HCT116 (cell line): ENCODE measurements at regions not wholly inside any gene's neighbourhood (a gene's known extent, or its start where the extent isn't known, plus 50 kb on each side); places are given as distances from the start of the nearest gene placed in this dataset.

Source experiments
- ATAC-seq: fragments of 200-7000 bp; cut with Tn5 transposase; 2 replicates; pipeline ENCODE4 v1.9.1; 2020; ENCODE audit warnings: mild to moderate bottlenecking, moderate library complexity
- BruUV-seq: library from RNA; stranded (reverse); fragments of 400-500 nt; replicated peaks from 2 replicates; lab custom pipeline; 2021; lab: Mats Ljungman, UMichigan
- CTCF ChIA-PET: fragments of 300-600 bp; sonication (Branson Sonifier 250); formaldehyde crosslinking; loops from one replicate; lab custom pipeline; 2021; ENCODE audit warnings: antibody characterized with exemption; lab: Charles Lee
- POLR2A ChIA-PET: fragments of 300-600, 350-600 bp; sonication (Branson Sonifier 250); formaldehyde crosslinking; loops from one replicate; lab custom pipeline; 2021; ENCODE audit warnings: antibody characterized with exemption; lab: Charles Lee
- RAD21 ChIA-PET, 2 experiments: fragments of 300-600 bp; sonication (Branson Sonifier 250); formaldehyde crosslinking; loops; one replicate each; lab custom pipeline; 2023; ENCODE audit warnings: low total read pairs in 2 of 2; ENCODE audit not compliant: uncharacterized antibody in 2 of 2, unreplicated experiment in 2 of 2, low non-redundant PET in 1 of 2; lab: Charles Lee
- DNase-seq: peaks from one replicate; pipeline ENCODE4 v3.0.0-alpha.2; 2010; ENCODE audit warnings: low read depth, low spot score
- H2AFZ ChIP-seq: fragments of 200-600 bp; shearing (Covaris generic), sonication (generic); 2 replicates; pipeline ENCODE4 v1.6.1; 2017; ENCODE audit warnings: low read depth, mixed run types, mixed read lengths, antibody characterized with exemption, low read length; ENCODE audit not compliant: poor library complexity, severe bottlenecking
- H3K27ac ChIP-seq: 2 replicates; pipeline ENCODE4 v1.5.1; 2012; ENCODE audit warnings: low read depth, low read length
- H3K27me3 ChIP-seq: fragments of 200-600 bp; sonication (generic); 2 replicates; pipeline ENCODE4 v1.6.1; 2016; ENCODE audit warnings: mixed run types, low read length, mixed read lengths; ENCODE audit not compliant: insufficient read depth
- H3K36me3 ChIP-seq, 2 experiments: fragments of 200-500 bp in 1 of 2; fragments of 200-600 bp in 1 of 2; sonication (Bioruptor generic) in 1 of 2; sonication (generic) in 1 of 2; 2 replicates each; pipeline versions ENCODE4 v1.5.1 to v1.6.1; 2014 to 2016; ENCODE audit warnings: low read length in 2 of 2, inconsistent platforms in 1 of 2, mixed read lengths in 1 of 2, mixed run types in 1 of 2; ENCODE audit not compliant: insufficient read depth in 2 of 2, control insufficient read depth in 1 of 2
- H3K4me1 ChIP-seq, 2 experiments: fragments of 200-600 bp in 1 of 2; sonication (generic) in 1 of 2; 2 replicates each; pipeline versions ENCODE4 v1.5.1 to v1.6.1; 2012 to 2017; ENCODE audit warnings: low read length in 2 of 2, inconsistent platforms in 1 of 2, mild to moderate bottlenecking in 1 of 2, mixed read lengths in 1 of 2, mixed run types in 1 of 2, moderate library complexity in 1 of 2; ENCODE audit not compliant: insufficient read depth in 2 of 2, control insufficient read depth in 1 of 2
- H3K4me2 ChIP-seq: fragments of 200-600 bp; sonication (generic); 2 replicates; pipeline ENCODE4 v1.6.1; 2017; ENCODE audit warnings: mixed run types, low read length, mixed read lengths
- H3K4me3 ChIP-seq, 2 experiments: fragments of 200-600 bp in 1 of 2; sonication (generic) in 1 of 2; replicated peaks in 1 of 2; 2 replicates each; pipeline ENCODE4 v1.5.1; 2011 to 2016; ENCODE audit warnings: low read length in 2 of 2, control low read depth in 1 of 2, low read depth in 1 of 2, mild to moderate bottlenecking in 1 of 2, mixed read lengths in 1 of 2, mixed run types in 1 of 2
- H3K79me2 ChIP-seq: fragments of 200-600 bp; sonication (generic); 2 replicates; pipeline ENCODE4 v1.6.1; 2017; ENCODE audit warnings: mild to moderate bottlenecking, mixed run types, low read length, moderate library complexity, mixed read lengths; ENCODE audit not compliant: insufficient read depth
- H3K9ac ChIP-seq: fragments of 200-600 bp; sonication (generic); 2 replicates; pipeline ENCODE4 v1.6.1; 2016; ENCODE audit warnings: low read length, mixed read lengths
- H3K9me2 ChIP-seq: fragments of 200-600 bp; sonication (generic), shearing (Covaris generic); 2 replicates; pipeline ENCODE4 v1.6.1; 2017; ENCODE audit warnings: mixed run types, mild to moderate bottlenecking, moderate library complexity; ENCODE audit not compliant: insufficient read depth
- H3K9me3 ChIP-seq, 2 experiments: fragments of 200-500 bp in 1 of 2; fragments of 200-600 bp in 1 of 2; sonication (Bioruptor generic) in 1 of 2; sonication (generic) in 1 of 2; 2 replicates each; pipeline ENCODE4 v1.6.1; 2014 to 2017; ENCODE audit warnings: low read length in 2 of 2, mixed read lengths in 2 of 2, inconsistent platforms in 1 of 2, low read depth in 1 of 2, mild to moderate bottlenecking in 1 of 2, mixed run types in 1 of 2, moderate library complexity in 1 of 2; ENCODE audit not compliant: control insufficient read depth in 1 of 2, insufficient read depth in 1 of 2
- H4K20me1 ChIP-seq: fragments of 200-600 bp; sonication (generic), shearing (Covaris generic); 2 replicates; pipeline ENCODE4 v1.6.1; 2017; ENCODE audit warnings: mixed run types, mild to moderate bottlenecking, moderate library complexity; ENCODE audit not compliant: insufficient read depth
- CBX3 ChIP-seq: IDR thresholded peaks from 2 replicates; pipeline ENCODE4 v1.6.1; 2012; ENCODE audit warnings: low read depth
- CEBPB ChIP-seq: IDR thresholded peaks from 2 replicates; pipeline ENCODE4 v1.6.1; 2012; ENCODE audit warnings: low read depth
- EZH2 ChIP-seq: fragments of 200-600 bp; sonication (generic); IDR thresholded peaks from 2 replicates; pipeline ENCODE4 v1.6.1; 2017; ENCODE audit warnings: antibody characterized with exemption, mixed run types
- FOSL1 ChIP-seq: IDR thresholded peaks from 2 replicates; pipeline ENCODE4 v1.6.1; 2012; ENCODE audit warnings: low read depth
- POLR2AphosphoS5 ChIP-seq: IDR thresholded peaks from 2 replicates; pipeline ENCODE4 v1.6.1; 2011; ENCODE audit warnings: mild to moderate bottlenecking, low read depth, low read length, moderate library complexity
- RAD21 ChIP-seq: IDR thresholded peaks from 2 replicates; pipeline ENCODE4 v1.6.1; 2012; ENCODE audit warnings: low read depth, mild to moderate bottlenecking
- SIN3A ChIP-seq: IDR thresholded peaks from 2 replicates; pipeline ENCODE4 v1.6.1; 2012; ENCODE audit warnings: low read depth
- SP1 ChIP-seq: IDR thresholded peaks from 2 replicates; pipeline ENCODE4 v1.6.1; 2012; ENCODE audit warnings: low read depth
- SRF ChIP-seq: IDR thresholded peaks from 2 replicates; pipeline ENCODE4 v1.6.1; 2012; ENCODE audit warnings: low read depth
- YY1 ChIP-seq: IDR thresholded peaks from 2 replicates; pipeline ENCODE4 v1.6.1; 2011; ENCODE audit warnings: low read length, low read depth, moderate library complexity, mild to moderate bottlenecking; ENCODE audit not compliant: insufficient replicate concordance; ENCODE audit errors: extremely low read depth
- ZFX ChIP-seq: fragments of 450-650 bp; IDR thresholded peaks from 2 replicates; pipeline ENCODE4 v1.6.1; 2017
- ZNF274 ChIP-seq: fragments of 200-500 bp; sonication (Bioruptor generic); IDR thresholded peaks from 2 replicates; pipeline ENCODE4 v1.6.1; 2014; ENCODE audit warnings: mild to moderate bottlenecking, low read depth, low read length, inconsistent platforms
- intact Hi-C: fragments of 100-400 bp; cut with micrococcal nuclease; formaldehyde crosslinking; loops from 2 replicates; pipeline ENCODE4 v1.10.0; 2022
- TF ChIP-seq, protein P1 (sequence below): IDR thresholded peaks from 2 replicates; pipeline ENCODE4 v1.6.1; 2011; ENCODE audit warnings: mild to moderate bottlenecking, low read length, moderate library complexity; ENCODE audit not compliant: insufficient replicate concordance; ENCODE audit errors: extremely low read depth
- TF ChIP-seq, protein P2 (sequence below): IDR thresholded peaks from 2 replicates; pipeline ENCODE4 v1.6.1; 2012
- TF ChIP-seq, protein P3 (sequence below), 3 experiments: fragments of 200-600 bp in 1 of 3; sonication (generic) in 1 of 3; IDR thresholded peaks in 2 of 3; conservative IDR thresholded peaks in 1 of 3; 2 replicates each; pipeline ENCODE4 v1.5.1; 2012 to 2017; ENCODE audit warnings: low read depth in 2 of 3, low read length in 2 of 3, antibody characterized with exemption in 1 of 3, borderline replicate concordance in 1 of 3, control low read depth in 1 of 3, mild to moderate bottlenecking in 1 of 3, mixed read lengths in 1 of 3, mixed run types in 1 of 3, moderate library complexity in 1 of 3; ENCODE audit not compliant: insufficient read depth in 1 of 3
- TF ChIP-seq, protein P4 (sequence below): IDR thresholded peaks from 2 replicates; pipeline ENCODE4 v1.6.1; 2012

DNA sequence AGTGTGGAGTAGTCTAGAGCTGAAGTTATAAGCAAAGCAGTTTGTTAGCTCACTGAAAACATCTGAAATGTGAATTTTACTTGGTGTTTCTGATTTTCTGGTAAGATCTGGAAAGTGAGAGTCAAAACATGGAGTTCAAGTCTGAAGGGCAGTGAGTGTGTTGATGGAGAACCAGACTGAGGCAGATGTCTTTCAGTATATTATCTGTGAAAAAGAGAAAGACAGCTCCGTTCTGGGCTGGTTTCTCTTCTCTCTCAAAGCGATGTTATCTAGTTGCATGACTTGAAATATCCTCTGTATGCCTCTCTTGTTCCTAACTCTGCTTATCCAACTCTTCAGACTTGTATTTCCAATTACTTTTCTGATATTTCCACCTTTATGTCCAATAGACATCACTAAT is 381.9 kb upstream of the RGS6 start:
- no peaks in the 10 kb centered on the region for H3K9me3 ChIP-seq
- no peaks in the 10 kb centered on the region for H3K36me3 ChIP-seq
- no peak overlapping the region for H3K4me3 ChIP-seq
- ChIA-PET CTCF (no interaction called here), POLR2A (no interaction called here), RAD21 (no interaction called here)
- no TSS peak for BruUV-seq
- intact Hi-C loops = no loop called here
- 0 out of 2 replicates have a peak, but pooled peaks cover 7% of the 10 kb centered on the region for H3K79me2 ChIP-seq
- no peak overlapping the region for H2AFZ ChIP-seq
- H3K27me3 ChIP-seq = no peaks in the 10 kb centered on the region
- no peak for ATAC-seq
- H3K9ac ChIP-seq = no peak overlapping the region
- no peak overlapping the region for H3K27ac ChIP-seq
- TF ChIP-seq SP1 (no peak), SIN3A (no peak), ZNF274 (no peak), EZH2 (no peak), FOSL1 (no peak), ZFX (no peak), CEBPB (no peak), CBX3 (no peak), SRF (no peak), POLR2AphosphoS5 (no peak), RAD21 (no peak), YY1 (no peak)
- TF ChIP-seq, protein P1, sequence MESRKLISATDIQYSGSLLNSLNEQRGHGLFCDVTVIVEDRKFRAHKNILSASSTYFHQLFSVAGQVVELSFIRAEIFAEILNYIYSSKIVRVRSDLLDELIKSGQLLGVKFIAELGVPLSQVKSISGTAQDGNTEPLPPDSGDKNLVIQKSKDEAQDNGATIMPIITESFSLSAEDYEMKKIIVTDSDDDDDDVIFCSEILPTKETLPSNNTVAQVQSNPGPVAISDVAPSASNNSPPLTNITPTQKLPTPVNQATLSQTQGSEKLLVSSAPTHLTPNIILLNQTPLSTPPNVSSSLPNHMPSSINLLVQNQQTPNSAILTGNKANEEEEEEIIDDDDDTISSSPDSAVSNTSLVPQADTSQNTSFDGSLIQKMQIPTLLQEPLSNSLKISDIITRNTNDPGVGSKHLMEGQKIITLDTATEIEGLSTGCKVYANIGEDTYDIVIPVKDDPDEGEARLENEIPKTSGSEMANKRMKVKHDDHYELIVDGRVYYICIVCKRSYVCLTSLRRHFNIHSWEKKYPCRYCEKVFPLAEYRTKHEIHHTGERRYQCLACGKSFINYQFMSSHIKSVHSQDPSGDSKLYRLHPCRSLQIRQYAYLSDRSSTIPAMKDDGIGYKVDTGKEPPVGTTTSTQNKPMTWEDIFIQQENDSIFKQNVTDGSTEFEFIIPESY = no peak
- TF ChIP-seq, protein P2, sequence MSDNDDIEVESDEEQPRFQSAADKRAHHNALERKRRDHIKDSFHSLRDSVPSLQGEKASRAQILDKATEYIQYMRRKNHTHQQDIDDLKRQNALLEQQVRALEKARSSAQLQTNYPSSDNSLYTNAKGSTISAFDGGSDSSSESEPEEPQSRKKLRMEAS = no peak
- TF ChIP-seq, protein P3, sequence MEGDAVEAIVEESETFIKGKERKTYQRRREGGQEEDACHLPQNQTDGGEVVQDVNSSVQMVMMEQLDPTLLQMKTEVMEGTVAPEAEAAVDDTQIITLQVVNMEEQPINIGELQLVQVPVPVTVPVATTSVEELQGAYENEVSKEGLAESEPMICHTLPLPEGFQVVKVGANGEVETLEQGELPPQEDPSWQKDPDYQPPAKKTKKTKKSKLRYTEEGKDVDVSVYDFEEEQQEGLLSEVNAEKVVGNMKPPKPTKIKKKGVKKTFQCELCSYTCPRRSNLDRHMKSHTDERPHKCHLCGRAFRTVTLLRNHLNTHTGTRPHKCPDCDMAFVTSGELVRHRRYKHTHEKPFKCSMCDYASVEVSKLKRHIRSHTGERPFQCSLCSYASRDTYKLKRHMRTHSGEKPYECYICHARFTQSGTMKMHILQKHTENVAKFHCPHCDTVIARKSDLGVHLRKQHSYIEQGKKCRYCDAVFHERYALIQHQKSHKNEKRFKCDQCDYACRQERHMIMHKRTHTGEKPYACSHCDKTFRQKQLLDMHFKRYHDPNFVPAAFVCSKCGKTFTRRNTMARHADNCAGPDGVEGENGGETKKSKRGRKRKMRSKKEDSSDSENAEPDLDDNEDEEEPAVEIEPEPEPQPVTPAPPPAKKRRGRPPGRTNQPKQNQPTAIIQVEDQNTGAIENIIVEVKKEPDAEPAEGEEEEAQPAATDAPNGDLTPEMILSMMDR (IDR thresholded peaks at IDR 0.05 in 2 of 3, conservative IDR thresholded peaks at IDR 0.05 in 1 of 3; ENCODE audit: borderline replicate concordance in 1 of 3, insufficient read depth in 1 of 3, low read depth in 2 of 3, low read length in 2 of 3) = no peak
- TF ChIP-seq, protein P4, sequence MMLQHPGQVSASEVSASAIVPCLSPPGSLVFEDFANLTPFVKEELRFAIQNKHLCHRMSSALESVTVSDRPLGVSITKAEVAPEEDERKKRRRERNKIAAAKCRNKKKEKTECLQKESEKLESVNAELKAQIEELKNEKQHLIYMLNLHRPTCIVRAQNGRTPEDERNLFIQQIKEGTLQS = no peak
- no peak overlapping the region for H3K4me2 ChIP-seq
- H3K4me1 ChIP-seq = no peaks in the 10 kb centered on the region
- H4K20me1 ChIP-seq = no peaks in the 10 kb centered on the region
- no peaks in the 10 kb centered on the region for H3K9me2 ChIP-seq
- DNase-seq = no peak
